CD4-positive, alpha-beta T cell treated with Interferon alpha-2 for 1 hour (primary cell): ENCODE measurements at regions not wholly inside any gene's neighbourhood (a gene's known extent, or its start where the extent isn't known, plus 50 kb on each side); places are given as distances from the start of the nearest gene placed in this dataset.
"Not testable (repeated sequence)": the region's sequence is repeated elsewhere in the genome, so short reads cannot be mapped to it uniquely, and the experiment has no call there.

Experiments used
- DNase-seq, 2 donors: peaks; one replicate each; pipeline ENCODE4 v3.0.0-alpha.2; 2020 to 2022

- DNase-seq, result no peak
Observed at GRCh38 chr9:75626860-75627259, 263.6 kb upstream of the PCSK5 start.

GRCh38 chr9:75628952-75629351 is 261.5 kb upstream of the PCSK5 start:
- DNase-seq, result no peak

GRCh38 chr9:75633451-75634057 is 256.9 kb upstream of the PCSK5 start:
- no peak for DNase-seq

- peak in 1 of 2 donors; percentile 0 for DNase-seq
Observed at GRCh38 chr9:75636427-75637045, 253.9 kb upstream of the PCSK5 start.

GRCh38 chr9:75639971-75640610 is 250.4 kb upstream of the PCSK5 start:
- DNase-seq, result no peak

- no peak for DNase-seq
Observed at GRCh38 chr9:75642522-75642921, 248.0 kb upstream of the PCSK5 start.

GRCh38 chr9:75644649-75645048 is 245.8 kb upstream of the PCSK5 start:
- no peak for DNase-seq

GRCh38 chr9:75648034-75648433 is 242.4 kb upstream of the PCSK5 start:
- DNase-seq, result no peak

GRCh38 chr9:75649060-75649459 is 241.4 kb upstream of the PCSK5 start:
- DNase-seq, result no peak

- DNase-seq, result no peak
Observed at GRCh38 chr9:75651709-75652108, 238.8 kb upstream of the PCSK5 start.

- DNase-seq, result no peak
Observed at GRCh38 chr9:75653335-75653734, 237.1 kb upstream of the PCSK5 start.

- no peak for DNase-seq
Observed at GRCh38 chr9:75653750-75654149, 236.7 kb upstream of the PCSK5 start.

GRCh38 chr9:75657015-75657414 is 233.5 kb upstream of the PCSK5 start:
- DNase-seq, result no peak

GRCh38 chr9:75658301-75658905 is 232.1 kb upstream of the PCSK5 start:
- no peak for DNase-seq

GRCh38 chr9:75664597-75664996 is 225.9 kb upstream of the PCSK5 start:
- DNase-seq, result no peak

- DNase-seq, result no peak
Observed at GRCh38 chr9:75666856-75667554, 223.5 kb upstream of the PCSK5 start.

- no peak for DNase-seq
Observed at GRCh38 chr9:75669721-75670120, 220.8 kb upstream of the PCSK5 start.

GRCh38 chr9:75671354-75671753 is 219.1 kb upstream of the PCSK5 start:
- no peak for DNase-seq

GRCh38 chr9:75672478-75672877 is 218.0 kb upstream of the PCSK5 start:
- no peak for DNase-seq

GRCh38 chr9:75683591-75683990 is 206.9 kb upstream of the PCSK5 start:
- no peak for DNase-seq

- DNase-seq, result no peak
Observed at GRCh38 chr9:75685062-75685461, 205.4 kb upstream of the PCSK5 start.

- no peak for DNase-seq
Observed at GRCh38 chr9:75687359-75687953, 203.0 kb upstream of the PCSK5 start.

GRCh38 chr9:75690551-75690950 is 199.9 kb upstream of the PCSK5 start:
- not testable (repeated sequence) for DNase-seq
